ENCODE measurements at regions not wholly inside any gene's neighbourhood (a gene's known extent, or its start where the extent isn't known, plus 50 kb on each side); places are given as distances from the start of the nearest gene placed in this dataset.

GRCh38 chr2:144333143-144333555 lies 186.8 kb downstream of the ZEB2 start:
- DNase-seq (ENCODE audit: low read depth, low spot score), result no peak

GRCh38 chr2:144332356-144333142 lies 187.4 kb downstream of the ZEB2 start:
- peak; percentile 98 for DNase-seq (ENCODE audit: low read depth, low spot score)

GRCh38 chr2:144331674-144332355 lies 188.1 kb downstream of the ZEB2 start:
- no peak for DNase-seq (ENCODE audit: low read depth, low spot score)

GRCh38 chr2:144330951-144331673 lies 188.8 kb downstream of the ZEB2 start:
- DNase-seq (ENCODE audit: low read depth, low spot score), result peak; percentile 44

GRCh38 chr2:144329472-144329871 lies 190.4 kb downstream of the ZEB2 start:
- no peak for DNase-seq (ENCODE audit: low read depth, low spot score)

GRCh38 chr2:144328938-144329337 lies 191.0 kb downstream of the ZEB2 start:
- no peak for DNase-seq (ENCODE audit: low read depth, low spot score)

GRCh38 chr2:144326825-144327224 lies 193.1 kb downstream of the ZEB2 start:
- no peak for DNase-seq (ENCODE audit: low read depth, low spot score)

GRCh38 chr2:144325086-144325485 lies 194.8 kb downstream of the ZEB2 start:
- DNase-seq (ENCODE audit: low read depth, low spot score), result peak; percentile 69

- peak; percentile 17 for DNase-seq (ENCODE audit: low read depth, low spot score)
Observed at GRCh38 chr2:144324446-144325045, 195.4 kb downstream of the ZEB2 start.

GRCh38 chr2:144323946-144324345 lies 196.0 kb downstream of the ZEB2 start:
- DNase-seq (ENCODE audit: low read depth, low spot score), result no peak

GRCh38 chr2:144322379-144322778 lies 197.5 kb downstream of the ZEB2 start:
- DNase-seq (ENCODE audit: low read depth, low spot score), result no peak

- DNase-seq (ENCODE audit: low read depth, low spot score), result peak; percentile 76
Observed at GRCh38 chr2:144320491-144320890, 199.4 kb downstream of the ZEB2 start.

- DNase-seq (ENCODE audit: low read depth, low spot score), result no peak
Observed at GRCh38 chr2:144317071-144317738, 202.7 kb downstream of the ZEB2 start.

- DNase-seq (ENCODE audit: low read depth, low spot score), result no peak
Observed at GRCh38 chr2:144310889-144311608, 208.9 kb downstream of the ZEB2 start.

- DNase-seq (ENCODE audit: low read depth, low spot score), result no peak
Observed at GRCh38 chr2:144310484-144310883, 209.4 kb downstream of the ZEB2 start.

- DNase-seq (ENCODE audit: low read depth, low spot score), result no peak
Observed at GRCh38 chr2:144307711-144308110, 212.2 kb downstream of the ZEB2 start.

- no peak for DNase-seq (ENCODE audit: low read depth, low spot score)
Observed at GRCh38 chr2:144304202-144304601, 215.7 kb downstream of the ZEB2 start.

- DNase-seq (ENCODE audit: low read depth, low spot score), result no peak
Observed at GRCh38 chr2:144300632-144301031, 219.3 kb downstream of the ZEB2 start.

GRCh38 chr2:144290276-144290675 lies 229.6 kb downstream of the ZEB2 start:
- DNase-seq (ENCODE audit: low read depth, low spot score), result no peak

- no peak for DNase-seq (ENCODE audit: low read depth, low spot score)
Observed at GRCh38 chr2:144288438-144288837, 231.5 kb downstream of the ZEB2 start.

- no peak for DNase-seq (ENCODE audit: low read depth, low spot score)
Observed at GRCh38 chr2:144285324-144285723, 234.6 kb downstream of the ZEB2 start.
